Activated CD8-positive, alpha-beta memory T cell treated with anti-CD3 and anti-CD28 coated beads for 4 hours (primary cell): ENCODE measurements at regions not wholly inside any gene's neighbourhood (a gene's known extent, or its start where the extent isn't known, plus 50 kb on each side); places are given as distances from the start of the nearest gene placed in this dataset.

Experiments
- DNase-seq, 2 donors: peaks; one replicate each; pipeline ENCODE4 v3.0.0-alpha.2; 2020; ENCODE audit warnings: low read depth in 2 of 2

DNA sequence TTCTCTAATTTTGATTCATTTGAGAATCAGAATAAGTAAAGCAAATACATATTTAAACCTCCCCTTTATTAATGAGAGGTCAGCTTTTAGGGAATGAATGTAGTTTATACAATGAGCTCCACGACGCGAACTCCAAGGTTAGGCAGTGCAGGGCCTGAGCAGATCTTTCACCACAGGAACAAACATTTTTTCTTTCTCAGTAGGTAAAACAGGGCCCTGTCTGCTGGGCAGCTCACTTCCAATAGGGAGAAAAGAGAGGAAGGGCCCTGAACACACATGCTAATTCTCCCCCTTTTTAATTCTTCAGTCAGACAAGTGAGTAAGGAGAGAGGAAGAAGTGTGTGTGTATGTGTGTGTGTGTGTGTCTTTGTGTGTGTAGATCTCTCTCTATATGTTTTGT lies 682.4 kb upstream of the TMEFF2 start:
- DNase-seq = no peak

DNA sequence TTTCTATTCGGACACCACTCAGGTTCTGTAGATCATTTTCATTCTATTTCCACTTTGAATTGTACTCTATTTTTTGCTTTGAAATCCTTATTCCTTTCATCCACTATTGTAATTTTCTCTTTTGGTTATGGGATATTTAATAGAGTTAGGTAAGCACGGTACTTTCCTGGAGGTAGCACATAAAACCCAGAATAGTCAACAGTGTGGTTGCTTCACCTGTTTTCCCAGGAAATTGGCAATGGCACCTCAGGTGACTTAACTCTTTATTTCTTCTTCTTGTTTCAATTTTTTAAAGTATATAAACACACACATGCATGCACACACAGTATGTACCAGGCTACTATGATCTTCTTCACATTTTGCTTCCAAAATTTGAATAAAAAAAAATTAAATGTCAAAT lies 682.0 kb upstream of the TMEFF2 start:
- no peak for DNase-seq

DNA sequence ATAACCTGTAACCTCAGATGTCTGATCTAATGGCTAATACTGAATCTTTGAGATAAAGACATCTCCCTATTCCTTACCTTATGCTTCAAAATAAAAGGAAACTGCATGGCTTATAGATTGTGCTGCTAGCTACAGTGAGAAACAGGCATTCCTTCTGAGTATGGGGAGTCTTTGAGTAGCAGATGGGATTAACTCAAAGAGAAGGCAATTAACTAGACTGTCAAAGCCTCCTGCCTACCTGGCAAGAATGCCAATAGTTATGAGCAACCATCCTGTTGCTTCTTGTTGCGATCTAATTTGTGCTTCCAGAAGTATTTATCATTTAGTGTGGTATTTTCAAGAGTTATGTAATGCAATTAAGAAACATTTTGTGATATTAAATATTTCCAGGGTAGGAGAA lies 660.0 kb upstream of the TMEFF2 start:
- no peak for DNase-seq

DNA sequence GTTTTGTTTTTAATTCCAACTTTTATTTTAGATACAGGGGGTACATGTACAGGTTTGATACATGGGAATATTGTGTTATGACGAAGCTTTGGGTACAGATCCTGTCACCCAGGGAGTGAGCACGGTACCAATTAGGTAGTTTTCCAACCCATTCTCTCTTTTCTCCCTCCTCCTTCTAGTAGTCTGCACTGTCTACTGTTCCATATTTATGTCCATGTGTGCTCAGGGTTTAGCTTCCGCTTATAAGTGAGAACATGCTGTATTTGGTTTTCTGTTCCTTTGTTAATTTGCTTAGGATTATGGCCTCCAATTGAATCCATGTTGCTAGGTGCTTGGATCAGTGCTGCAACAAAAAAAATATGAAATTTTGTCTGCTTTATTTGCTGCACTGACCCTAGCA lies 659.3 kb upstream of the TMEFF2 start:
- no peak for DNase-seq

DNA sequence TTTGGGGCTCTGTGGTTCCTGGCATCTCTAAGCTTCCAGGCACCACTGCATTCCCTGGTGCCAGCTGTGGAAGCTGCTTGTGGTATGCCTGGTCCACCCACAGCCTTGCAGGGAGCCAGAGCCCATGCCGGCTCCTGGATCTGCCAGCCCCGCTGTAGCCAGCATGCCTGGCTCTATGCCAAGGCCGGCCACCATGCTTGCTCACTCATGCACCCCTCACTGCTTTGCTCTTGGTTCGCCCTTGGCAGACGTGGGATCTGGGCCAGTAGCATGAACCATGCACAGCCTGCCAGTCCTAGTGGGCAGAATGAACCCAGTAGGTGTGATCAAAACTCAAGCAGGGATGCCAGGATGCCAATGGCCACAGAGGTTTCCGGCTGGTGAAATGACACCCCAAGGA lies 634.2 kb upstream of the TMEFF2 start:
- no peak for DNase-seq

DNA sequence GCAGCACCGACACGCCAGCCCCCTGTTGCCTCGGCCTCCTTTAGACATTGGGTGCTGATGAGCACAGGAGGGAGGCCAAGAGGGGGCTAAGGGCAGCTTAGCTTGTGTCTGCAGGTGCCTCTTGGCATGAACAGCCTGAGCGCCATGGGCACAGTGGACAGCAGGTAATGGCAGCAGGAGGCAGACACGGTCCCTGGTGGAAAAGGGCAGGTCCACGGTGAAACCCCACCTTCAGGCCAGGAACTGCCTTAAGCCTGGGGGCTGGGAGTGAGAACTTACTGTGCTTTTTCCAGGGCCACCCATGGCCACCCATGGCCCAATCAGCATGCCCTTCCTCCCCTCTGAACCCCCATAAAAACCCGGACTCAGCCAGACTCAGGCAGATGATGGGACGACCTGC lies 633.4 kb upstream of the TMEFF2 start:
- no peak for DNase-seq

DNA sequence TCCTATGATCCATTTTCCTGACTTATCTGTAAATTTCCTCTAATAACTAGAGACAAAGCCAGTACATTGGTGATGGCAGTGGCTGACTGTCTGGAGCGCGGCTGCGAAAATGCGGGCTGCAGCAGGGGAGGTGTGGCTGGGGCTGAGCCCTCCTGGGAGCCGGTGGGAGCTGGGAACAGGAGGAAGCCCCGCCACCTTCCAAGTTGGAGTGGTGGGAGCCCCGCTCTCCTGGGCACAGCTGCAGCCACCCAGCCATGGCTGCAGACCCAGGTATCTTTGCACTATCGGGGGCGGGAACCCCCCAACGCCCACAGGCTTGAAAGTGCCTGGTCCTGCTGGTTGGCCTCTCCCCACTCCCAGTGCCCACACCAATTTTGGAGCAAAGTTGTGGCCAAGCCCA lies 633.0 kb upstream of the TMEFF2 start:
- no peak for DNase-seq

DNA sequence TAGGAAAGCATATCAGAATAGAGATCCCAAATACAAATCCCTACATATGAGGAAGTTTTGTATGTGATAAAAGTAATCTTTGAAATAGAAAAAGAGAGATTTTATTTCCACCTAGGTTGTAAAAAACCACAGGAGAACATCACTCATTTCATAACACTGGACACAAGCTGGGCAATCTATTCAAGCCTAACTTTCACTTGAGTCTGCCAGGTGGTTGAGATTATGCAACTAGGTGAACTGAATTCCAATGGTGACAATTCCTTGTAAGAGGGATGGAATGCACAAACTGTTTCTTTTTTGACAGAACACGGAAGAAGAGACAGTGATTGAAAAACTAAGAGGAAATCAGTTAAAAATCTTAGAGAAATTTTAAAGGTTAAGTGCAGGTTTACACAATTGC lies 619.6 kb upstream of the TMEFF2 start:
- DNase-seq = no peak

DNA sequence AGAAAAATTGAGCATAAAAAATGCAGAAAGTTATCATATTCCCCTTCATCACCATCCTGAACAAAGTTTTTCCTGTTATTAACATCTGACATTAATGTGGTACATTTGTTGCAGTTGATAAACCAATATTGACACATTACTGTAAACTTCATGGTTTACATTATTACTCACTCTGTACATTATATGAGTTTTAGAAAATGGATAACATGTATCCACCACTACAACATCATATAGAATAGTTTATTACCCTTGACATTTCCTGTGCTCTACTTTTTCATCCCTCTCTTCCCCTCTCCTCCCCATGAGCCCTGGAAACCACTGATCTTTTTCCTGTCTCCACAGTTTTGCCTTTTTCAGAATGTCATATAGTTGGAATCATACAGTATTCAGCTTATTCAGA lies 618.6 kb upstream of the TMEFF2 start:
- DNase-seq = no peak

DNA sequence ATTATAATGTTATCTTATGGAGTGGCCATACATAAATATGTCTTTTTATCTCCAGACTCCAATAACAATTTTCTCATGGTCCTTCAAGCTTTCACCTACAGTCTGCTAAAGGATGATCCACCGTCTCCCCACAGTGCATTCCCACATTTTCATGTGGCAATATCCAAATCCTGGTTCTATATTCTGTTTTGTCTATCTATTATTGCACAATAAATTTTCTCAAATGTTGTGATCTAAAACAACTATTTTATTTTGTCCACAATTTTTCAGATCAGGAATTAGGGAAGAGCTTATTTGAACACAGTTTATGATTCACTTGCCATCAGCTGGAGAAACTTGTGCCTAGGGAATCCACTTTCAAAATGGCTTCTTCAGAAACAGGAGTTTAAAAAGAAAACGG lies 614.4 kb upstream of the TMEFF2 start:
- DNase-seq = no peak

DNA sequence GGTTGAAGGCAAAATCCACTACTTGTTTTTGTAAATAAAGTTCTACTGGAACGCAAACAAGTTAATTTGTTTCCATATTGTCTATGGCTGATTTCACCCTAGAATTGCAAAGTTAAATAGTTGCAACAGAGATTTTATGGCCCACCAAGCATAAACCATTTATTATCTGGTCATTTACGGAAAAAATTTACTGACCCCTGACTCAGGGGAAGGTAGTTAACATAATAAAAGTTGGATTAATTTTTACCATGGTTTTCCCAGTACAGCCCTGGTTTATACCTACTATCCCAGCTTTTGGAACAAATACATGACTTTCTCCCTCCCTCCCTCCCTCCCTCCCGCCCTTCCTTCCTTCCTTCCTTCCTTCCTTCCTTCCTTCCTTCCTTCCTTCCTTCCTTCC lies 588.9 kb upstream of the TMEFF2 start:
- no peak for DNase-seq

DNA sequence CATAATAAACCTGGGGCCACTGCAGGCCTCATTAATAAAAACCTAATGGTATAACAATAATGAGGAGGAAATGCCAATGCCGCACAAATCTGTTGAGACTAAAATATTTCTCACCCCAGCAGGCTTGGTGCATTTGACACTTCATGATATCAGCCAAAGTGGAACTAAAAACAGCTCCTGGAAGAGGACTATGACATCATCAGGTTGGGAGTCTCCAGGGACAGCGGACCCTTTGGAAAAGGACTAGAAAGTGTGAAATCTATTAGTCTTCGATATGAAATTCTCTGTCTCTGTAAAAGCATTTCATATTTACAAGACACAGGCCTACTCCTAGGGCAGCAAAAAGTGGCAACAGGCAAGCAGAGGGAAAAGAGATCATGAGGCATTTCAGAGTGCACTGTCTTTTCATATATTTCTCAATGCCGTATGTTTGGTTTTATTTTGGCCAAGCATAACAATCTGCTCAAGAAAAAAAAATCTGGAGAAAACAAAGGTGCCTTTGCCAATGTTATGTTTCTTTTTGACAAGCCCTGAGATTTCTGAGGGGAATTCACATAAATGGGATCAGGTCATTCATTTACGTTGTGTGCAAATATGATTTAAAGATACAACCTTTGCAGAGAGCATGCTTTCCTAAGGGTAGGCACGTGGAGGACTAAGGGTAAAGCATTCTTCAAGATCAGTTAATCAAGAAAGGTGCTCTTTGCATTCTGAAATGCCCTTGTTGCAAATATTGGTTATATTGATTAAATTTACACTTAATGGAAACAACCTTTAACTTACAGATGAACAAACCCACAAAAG lies 580.9 kb upstream of the TMEFF2 start:
- DNase-seq = no peak

DNA sequence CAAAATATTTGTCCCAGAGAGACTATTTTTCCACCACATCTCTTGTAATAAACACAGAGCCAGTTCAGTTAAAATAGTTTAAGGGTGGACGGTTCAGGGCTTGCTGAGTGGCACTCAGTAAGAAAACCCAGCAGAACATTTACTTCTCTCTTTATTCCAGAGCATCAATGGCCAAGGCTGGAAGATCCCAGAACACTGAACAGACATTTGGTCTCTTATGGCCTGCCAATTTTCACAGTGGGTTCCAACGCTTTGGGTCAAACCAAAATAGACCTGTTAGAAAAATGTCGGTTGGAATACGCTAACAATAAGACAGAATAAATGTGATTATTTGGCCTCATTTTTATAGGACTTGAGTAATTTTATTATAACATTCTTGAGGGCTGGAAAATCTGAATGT lies 580.3 kb upstream of the TMEFF2 start:
- no peak for DNase-seq

DNA sequence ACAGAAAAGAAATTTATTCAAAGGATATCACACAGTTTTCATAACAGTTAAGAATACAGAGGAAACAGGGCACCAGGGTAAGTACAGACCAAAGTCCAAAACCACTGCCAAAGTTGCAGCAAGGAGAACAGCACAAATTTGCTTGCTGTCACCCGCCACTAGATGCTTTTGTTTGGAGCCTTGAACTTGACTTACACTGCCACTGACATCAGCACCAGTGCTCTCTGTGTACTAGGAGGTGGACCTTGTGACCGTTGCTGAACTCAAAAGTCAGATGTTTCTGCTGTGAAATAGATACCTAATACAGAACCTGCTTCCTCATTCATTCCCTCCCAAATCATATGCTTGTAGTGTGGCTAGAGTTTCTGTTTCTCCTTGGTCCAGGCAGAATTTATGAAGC lies 578.3 kb upstream of the TMEFF2 start:
- no peak for DNase-seq

DNA sequence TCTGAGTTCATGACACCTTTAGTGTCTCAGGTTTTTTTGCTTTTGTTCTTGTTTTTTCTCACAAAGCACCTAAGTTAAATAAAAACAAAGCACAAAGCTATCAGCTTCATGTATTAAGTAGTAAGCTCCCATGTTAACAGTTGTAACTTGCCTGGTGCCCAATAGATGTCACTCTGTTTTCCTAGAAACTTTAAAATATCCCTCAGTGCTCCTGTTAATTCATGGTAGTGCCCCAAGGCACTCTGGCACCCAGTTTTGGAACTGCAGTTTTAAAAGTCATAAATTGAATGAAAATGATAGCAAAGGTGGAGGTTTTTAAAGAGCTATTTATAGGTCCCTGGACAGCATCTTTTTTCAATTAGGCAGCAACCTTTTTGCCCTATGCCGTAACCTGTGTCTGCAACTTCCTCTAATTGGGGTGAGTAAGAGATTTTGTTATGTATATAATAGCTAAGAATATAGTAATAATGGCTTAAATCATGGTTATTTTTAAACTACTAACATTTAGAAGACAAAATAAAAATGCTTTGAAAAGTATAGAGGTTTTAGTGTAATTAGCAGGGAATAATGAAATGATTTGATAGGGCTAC lies 555.0 kb upstream of the TMEFF2 start:
- no peak for DNase-seq

DNA sequence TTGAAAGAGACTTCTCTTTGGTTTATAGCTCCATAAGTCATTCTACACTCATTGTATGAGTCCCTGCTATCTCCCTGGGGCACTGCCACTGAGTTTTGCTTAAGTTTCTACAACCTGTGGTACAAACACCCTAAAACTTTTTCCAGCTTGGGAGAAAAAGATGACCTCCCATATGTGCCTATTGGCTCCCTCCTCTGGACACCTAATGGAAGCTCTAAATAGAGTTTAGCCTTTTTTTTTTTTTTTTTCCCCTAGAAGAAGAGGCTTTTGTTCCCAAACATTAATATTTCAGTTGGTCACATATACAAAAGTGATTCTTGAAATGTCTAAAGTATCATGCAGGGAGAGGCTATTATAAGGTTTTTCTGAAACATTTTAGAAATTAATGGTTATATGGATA lies 547.2 kb upstream of the TMEFF2 start:
- DNase-seq = no peak

DNA sequence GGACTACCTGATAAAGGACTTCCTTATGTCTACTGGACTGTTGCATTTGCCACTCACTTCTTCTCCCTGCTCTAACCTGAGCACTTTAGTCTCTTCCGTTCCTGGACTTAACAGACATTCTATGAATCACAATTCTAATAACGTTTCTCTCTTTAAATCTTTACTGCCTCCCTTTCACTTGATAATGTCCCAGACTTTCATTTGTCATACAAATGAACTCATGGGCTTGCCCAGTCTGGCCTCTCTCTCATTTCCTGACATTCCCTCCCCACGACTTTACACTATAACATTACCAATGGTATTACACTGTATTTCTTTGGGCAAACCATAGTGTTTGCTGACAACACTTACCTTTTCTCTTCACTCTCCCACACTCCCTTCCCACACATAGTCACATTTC lies 540.7 kb upstream of the TMEFF2 start:
- no peak for DNase-seq

DNA sequence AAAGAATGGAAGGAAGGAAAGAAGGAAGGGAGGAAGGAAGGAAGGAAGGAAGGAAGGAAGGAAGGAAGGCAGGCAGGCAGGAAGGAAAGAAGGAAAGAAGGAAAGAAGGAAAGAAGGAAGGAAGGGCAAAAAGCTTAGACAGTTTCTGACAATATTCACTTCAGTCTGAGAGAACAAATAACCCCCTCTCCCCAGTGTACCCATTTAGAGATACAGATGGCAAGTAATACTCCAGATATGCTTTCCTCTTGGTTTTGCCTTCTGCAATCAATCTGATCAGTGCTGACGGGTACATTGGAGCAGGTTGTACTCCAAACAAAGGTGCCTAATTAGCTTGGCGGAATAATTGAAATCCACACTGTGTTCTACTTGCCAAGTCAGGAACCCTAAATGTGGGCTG lies 534.6 kb upstream of the TMEFF2 start:
- DNase-seq = no peak

DNA sequence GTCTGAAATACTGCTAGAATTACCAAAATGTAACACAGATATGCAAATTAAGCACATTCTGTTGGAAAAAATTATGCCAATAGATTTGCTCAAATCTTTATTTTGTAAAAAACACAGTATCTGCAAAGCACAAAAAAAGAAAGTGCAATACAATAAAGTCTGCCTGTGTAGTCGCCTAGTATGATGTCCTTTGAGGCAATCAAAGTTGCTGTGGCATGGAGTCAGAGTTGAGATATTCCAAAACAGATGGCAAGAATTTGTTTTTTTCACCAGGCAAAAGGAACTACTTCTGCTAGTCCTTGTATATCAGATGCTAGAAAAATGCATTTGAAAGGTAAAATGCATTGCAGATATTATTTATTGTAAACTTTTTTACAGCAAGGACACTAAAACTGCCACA lies 531.3 kb upstream of the TMEFF2 start:
- DNase-seq = no peak

DNA sequence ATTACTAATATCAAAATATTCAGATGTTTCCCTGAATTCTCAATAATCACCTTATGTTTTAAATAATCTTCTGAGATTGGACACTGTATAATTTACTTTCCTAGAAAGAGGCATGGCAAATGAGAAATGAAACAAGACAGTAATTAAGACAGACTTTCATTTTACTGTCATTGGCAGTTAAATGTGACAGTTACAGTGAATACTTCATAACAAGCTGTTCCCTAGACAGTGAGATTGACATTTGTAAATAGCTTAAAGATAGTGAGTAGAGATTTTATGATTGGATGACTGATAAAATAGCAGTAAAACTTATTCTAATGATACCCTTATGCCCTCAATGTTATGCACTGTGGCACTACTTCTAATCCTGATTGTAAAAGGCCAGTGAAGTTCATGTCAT lies 524.9 kb upstream of the TMEFF2 start:
- no peak for DNase-seq

DNA sequence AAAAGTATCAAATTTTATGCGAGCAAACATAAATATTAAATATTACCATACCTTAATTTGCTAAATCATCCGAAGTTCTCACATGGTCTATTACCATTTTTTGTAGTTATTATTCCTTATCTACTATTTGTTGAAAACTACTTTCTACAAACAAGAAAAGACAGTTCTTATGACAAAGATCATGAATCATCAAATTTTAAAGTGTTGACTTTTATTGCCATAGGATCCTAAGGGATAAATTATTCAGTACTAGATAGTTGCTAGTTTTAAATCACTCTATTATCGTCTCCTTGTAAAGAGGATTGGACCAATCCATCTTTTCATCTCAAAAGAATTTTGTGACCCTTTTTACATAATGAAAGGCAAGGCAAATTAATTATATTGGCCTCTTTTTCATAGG lies 523.6 kb upstream of the TMEFF2 start:
- DNase-seq = no peak

DNA sequence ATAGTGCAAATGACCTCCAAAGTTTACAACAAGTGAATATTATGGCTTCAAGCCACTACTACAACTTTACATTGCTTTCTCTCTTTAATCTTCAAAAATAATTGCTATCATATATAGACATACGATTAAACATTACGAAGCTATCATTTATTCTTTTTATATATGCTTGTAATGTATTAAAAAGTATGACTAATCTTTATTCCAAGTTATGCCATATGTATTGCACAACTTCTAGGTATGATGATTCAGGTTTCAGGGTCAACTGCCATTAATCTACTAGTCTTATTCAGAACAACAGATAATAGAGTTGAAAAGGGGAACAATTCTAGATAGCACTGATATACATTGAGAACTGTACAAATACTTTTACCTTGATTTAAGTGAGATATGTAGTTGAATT lies 506.2 kb upstream of the TMEFF2 start:
- DNase-seq = no peak

DNA sequence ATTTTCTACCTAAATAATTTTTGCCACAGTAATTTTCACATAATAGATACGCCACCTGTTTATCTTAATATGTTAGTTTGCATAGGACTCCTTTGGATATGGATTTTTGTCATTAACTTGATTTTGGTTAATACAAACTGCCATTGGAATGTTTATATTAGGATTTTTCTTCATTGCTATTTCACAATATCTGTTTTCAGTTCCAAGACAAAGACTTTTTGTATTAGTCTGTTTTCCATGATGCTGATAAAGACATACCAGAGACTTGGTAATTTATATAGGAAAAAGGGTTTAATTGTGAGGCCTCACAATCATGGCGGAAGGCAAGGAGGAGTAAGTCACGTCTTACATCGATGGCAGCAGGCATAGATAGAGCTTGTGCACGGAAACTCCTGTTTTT lies 503.1 kb upstream of the TMEFF2 start:
- DNase-seq = no peak

DNA sequence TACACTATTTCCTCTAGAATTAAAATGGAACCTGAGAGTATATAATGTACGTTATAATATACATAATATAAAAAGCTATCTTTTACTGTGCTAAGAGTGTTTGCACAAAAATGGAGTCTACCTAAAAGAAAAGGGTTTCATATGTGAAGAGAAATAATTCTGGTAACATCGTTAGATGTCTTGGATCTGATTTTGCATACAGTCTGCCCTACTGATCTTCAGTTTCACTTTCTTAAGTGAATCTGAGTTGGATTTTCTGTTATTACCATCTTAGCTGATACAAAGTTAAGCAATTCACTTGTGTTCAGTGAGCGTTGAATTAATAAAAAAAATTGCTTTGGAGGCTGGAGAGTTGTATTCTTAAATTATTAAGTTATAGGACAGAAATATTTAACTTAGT lies 502.1 kb upstream of the TMEFF2 start:
- no peak for DNase-seq
